ENCODE measurements at regions not wholly inside any gene's neighbourhood (a gene's known extent, or its start where the extent isn't known, plus 50 kb on each side); places are given as distances from the start of the nearest gene placed in this dataset.

- Mint-ChIP-seq H3K36me3 (no peaks in the 10 kb centered on the region), H3K9me3 (no peaks in the 10 kb centered on the region), H3K4me1 (no peaks in the 10 kb centered on the region), H3K27me3 (no peaks in the 10 kb centered on the region), H3K4me3 (no peak overlapping the region), H3K27ac (no peak overlapping the region)
- POLR2A ChIA-PET: no interaction called here
- DNase-seq (no peak), ATAC-seq (ENCODE audit: low read depth) (no peak)
Measured at GRCh38 chr11:79829891-79830290, 389.1 kb upstream of the TENM4 start.

- H3K9me3 Mint-ChIP-seq: no peaks in the 10 kb centered on the region
- DNase-seq (no peak), ATAC-seq (ENCODE audit: low read depth) (no peak)
- H3K4me1 Mint-ChIP-seq: no peaks in the 10 kb centered on the region
- no peak overlapping the region for H3K4me3 Mint-ChIP-seq
- no peaks in the 10 kb centered on the region for H3K27me3 Mint-ChIP-seq
- no peaks in the 10 kb centered on the region for H3K36me3 Mint-ChIP-seq
- no peak overlapping the region for H3K27ac Mint-ChIP-seq
- POLR2A ChIA-PET: no interaction called here
Measured at GRCh38 chr11:79822766-79823165, 381.9 kb upstream of the TENM4 start.

- POLR2A ChIA-PET: no interaction called here
- H3K4me1 Mint-ChIP-seq: no peaks in the 10 kb centered on the region
- no peak overlapping the region for H3K4me3 Mint-ChIP-seq
- H3K9me3 Mint-ChIP-seq: peaks cover 7% of the 10 kb centered on the region
- H3K27ac Mint-ChIP-seq: no peak overlapping the region
- H3K27me3 Mint-ChIP-seq: no peaks in the 10 kb centered on the region
- DNase-seq (no peak), ATAC-seq (ENCODE audit: low read depth) (no peak)
- no peaks in the 10 kb centered on the region for H3K36me3 Mint-ChIP-seq
Measured at GRCh38 chr11:79813551-79813950, 372.7 kb upstream of the TENM4 start.

GRCh38 chr11:79809487-79809886 is 368.7 kb upstream of the TENM4 start:
- POLR2A ChIA-PET: no interaction called here
- Mint-ChIP-seq H3K4me1 (no peaks in the 10 kb centered on the region), H3K36me3 (no peaks in the 10 kb centered on the region), H3K4me3 (no peak overlapping the region), H3K27ac (no peak overlapping the region), H3K27me3 (no peaks in the 10 kb centered on the region), H3K9me3 (peaks cover 5% of the 10 kb centered on the region)
- DNase-seq (no peak), ATAC-seq (ENCODE audit: low read depth) (no peak)

- DNase-seq (no peak), ATAC-seq (ENCODE audit: low read depth) (no peak)
- POLR2A ChIA-PET: no interaction called here
- Mint-ChIP-seq H3K4me1 (no peaks in the 10 kb centered on the region), H3K27ac (no peak overlapping the region), H3K36me3 (no peaks in the 10 kb centered on the region), H3K9me3 (peaks cover 3% of the 10 kb centered on the region), H3K4me3 (no peak overlapping the region), H3K27me3 (no peaks in the 10 kb centered on the region)
Measured at GRCh38 chr11:79807506-79807905, 366.7 kb upstream of the TENM4 start.

GRCh38 chr11:79796704-79797103 is 355.9 kb upstream of the TENM4 start:
- no peaks in the 10 kb centered on the region for H3K4me1 Mint-ChIP-seq
- H3K4me3 Mint-ChIP-seq: no peak overlapping the region

GRCh38 chr11:79794484-79795393 is 353.9 kb upstream of the TENM4 start:
- Mint-ChIP-seq H3K27me3 (no peaks in the 10 kb centered on the region), H3K27ac (no peak overlapping the region), H3K4me3 (no peak overlapping the region), H3K9me3 (peaks cover 2% of the 10 kb centered on the region), H3K4me1 (no peaks in the 10 kb centered on the region), H3K36me3 (no peaks in the 10 kb centered on the region)
- ATAC-seq (ENCODE audit: low read depth): no peak
- POLR2A ChIA-PET: no interaction called here
- no peak for DNase-seq

More at GRCh38 chr11:79796704-79797103, 355.9 kb upstream of the TENM4 start:
- Mint-ChIP-seq H3K36me3 (no peaks in the 10 kb centered on the region), H3K27ac (no peak overlapping the region), H3K9me3 (no peaks in the 10 kb centered on the region), H3K27me3 (no peaks in the 10 kb centered on the region)
- DNase-seq (no peak), ATAC-seq (ENCODE audit: low read depth) (no peak)
- POLR2A ChIA-PET: no interaction called here

- Mint-ChIP-seq H3K27ac (no peak overlapping the region), H3K27me3 (no peaks in the 10 kb centered on the region), H3K4me1 (no peaks in the 10 kb centered on the region), H3K9me3 (peaks cover 2% of the 10 kb centered on the region), H3K4me3 (no peak overlapping the region), H3K36me3 (no peaks in the 10 kb centered on the region)
- POLR2A ChIA-PET: no interaction called here
- DNase-seq (no peak), ATAC-seq (ENCODE audit: low read depth) (no peak)
Measured at GRCh38 chr11:79794057-79794456, 353.2 kb upstream of the TENM4 start.

- peaks cover 2% of the 10 kb centered on the region for H3K9me3 Mint-ChIP-seq
- H3K27ac Mint-ChIP-seq: no peak overlapping the region
- H3K4me1 Mint-ChIP-seq: no peaks in the 10 kb centered on the region
- no peaks in the 10 kb centered on the region for H3K36me3 Mint-ChIP-seq
- DNase-seq (no peak), ATAC-seq (ENCODE audit: low read depth) (no peak)
- H3K27me3 Mint-ChIP-seq: no peaks in the 10 kb centered on the region
- POLR2A ChIA-PET: no interaction called here
- no peak overlapping the region for H3K4me3 Mint-ChIP-seq
Measured at GRCh38 chr11:79786961-79787360, 346.1 kb upstream of the TENM4 start.

GRCh38 chr11:79783833-79784232 is 343.0 kb upstream of the TENM4 start:
- Mint-ChIP-seq H3K9me3 (no peaks in the 10 kb centered on the region), H3K36me3 (no peaks in the 10 kb centered on the region), H3K4me1 (no peaks in the 10 kb centered on the region), H3K27me3 (no peaks in the 10 kb centered on the region), H3K4me3 (no peak overlapping the region), H3K27ac (no peak overlapping the region)
- POLR2A ChIA-PET: no interaction called here
- ATAC-seq (ENCODE audit: low read depth) (no peak), DNase-seq (no peak)

GRCh38 chr11:79768343-79768742 is 327.5 kb upstream of the TENM4 start:
- Mint-ChIP-seq H3K9me3 (peaks cover 12% of the 10 kb centered on the region), H3K4me3 (no peak overlapping the region), H3K27ac (no peak overlapping the region), H3K4me1 (no peaks in the 10 kb centered on the region), H3K36me3 (no peaks in the 10 kb centered on the region), H3K27me3 (no peaks in the 10 kb centered on the region)
- POLR2A ChIA-PET: no interaction called here
- DNase-seq (no peak), ATAC-seq (ENCODE audit: low read depth) (no peak)

- H3K4me1 Mint-ChIP-seq: no peaks in the 10 kb centered on the region
- DNase-seq: no peak
- H3K9me3 Mint-ChIP-seq: peaks cover 15% of the 10 kb centered on the region
- no peaks in the 10 kb centered on the region for H3K36me3 Mint-ChIP-seq
- ATAC-seq (ENCODE audit: low read depth): no peak
- H3K27ac Mint-ChIP-seq: no peak overlapping the region
- POLR2A ChIA-PET: no interaction called here
- no peaks in the 10 kb centered on the region for H3K27me3 Mint-ChIP-seq
- no peak overlapping the region for H3K4me3 Mint-ChIP-seq
Measured at GRCh38 chr11:79762279-79762921, 321.6 kb upstream of the TENM4 start.

- Mint-ChIP-seq H3K9me3 (peaks cover 11% of the 10 kb centered on the region), H3K4me1 (no peaks in the 10 kb centered on the region), H3K27me3 (no peaks in the 10 kb centered on the region), H3K36me3 (no peaks in the 10 kb centered on the region), H3K4me3 (no peak overlapping the region), H3K27ac (no peak overlapping the region)
- DNase-seq: no peak
- ATAC-seq (ENCODE audit: low read depth): no peak
- POLR2A ChIA-PET: no interaction called here
Measured at GRCh38 chr11:79758325-79758724, 317.5 kb upstream of the TENM4 start.

GRCh38 chr11:79747406-79747805 is 306.6 kb upstream of the TENM4 start:
- Mint-ChIP-seq H3K9me3 (peaks cover 1% of the 10 kb centered on the region), H3K36me3 (no peaks in the 10 kb centered on the region), H3K27ac (no peak overlapping the region), H3K4me3 (no peak overlapping the region), H3K27me3 (no peaks in the 10 kb centered on the region), H3K4me1 (no peaks in the 10 kb centered on the region)
- DNase-seq: no peak
- ATAC-seq (ENCODE audit: low read depth): no peak
- POLR2A ChIA-PET: no interaction called here
